Thyroid gland (tissue), 4 donors: ENCODE measurements at regions not wholly inside any gene's neighbourhood (a gene's known extent, or its start where the extent isn't known, plus 50 kb on each side); places are given as distances from the start of the nearest gene placed in this dataset.

Source experiments
- CTCF ChIP-seq, 6 experiments: fragments of 200-600 bp in 3 of 6; fragments of 450-650 bp in 3 of 6; sonication (generic) in 3 of 6; IDR thresholded peaks; one replicate each; pipeline ENCODE4 v1.5.1; 2016 to 2019; ENCODE audit warnings: antibody characterized with exemption in 6 of 6, mild to moderate bottlenecking in 2 of 6, inconsistent platforms in 1 of 6, moderate library complexity in 1 of 6
- POLR2A ChIP-seq, 2 donors: fragments of 450-650 bp; IDR thresholded peaks; one replicate each; pipeline ENCODE4 v1.6.1; 2017; ENCODE audit warnings: antibody characterized with exemption in 2 of 2, mild to moderate bottlenecking in 2 of 2, moderate library complexity in 1 of 2

- TF ChIP-seq CTCF (IDR thresholded peaks at IDR 0.05) (no peak), POLR2A (IDR thresholded peaks at IDR 0.05) (no peak)
Measured at GRCh38 chr5:56535347-56535746, 280.0 kb upstream of the MAP3K1 start.
